ENCODE measurements at regions not wholly inside any gene's neighbourhood (a gene's known extent, or its start where the extent isn't known, plus 50 kb on each side); places are given as distances from the start of the nearest gene placed in this dataset.

GRCh38 chr15:70344666-70345065, 246.9 kb upstream of the TLE3 start:
- no peaks in the 10 kb centered on the region for H3K27me3 Mint-ChIP-seq (ENCODE audit: low read depth)
- H3K36me3 Mint-ChIP-seq, result no peaks in the 10 kb centered on the region
- DNase-seq (ENCODE audit: low spot score in 2 of 2, unreplicated experiment in 2 of 2), result peak in 1 of 2 experiments; percentile 34

DNA sequence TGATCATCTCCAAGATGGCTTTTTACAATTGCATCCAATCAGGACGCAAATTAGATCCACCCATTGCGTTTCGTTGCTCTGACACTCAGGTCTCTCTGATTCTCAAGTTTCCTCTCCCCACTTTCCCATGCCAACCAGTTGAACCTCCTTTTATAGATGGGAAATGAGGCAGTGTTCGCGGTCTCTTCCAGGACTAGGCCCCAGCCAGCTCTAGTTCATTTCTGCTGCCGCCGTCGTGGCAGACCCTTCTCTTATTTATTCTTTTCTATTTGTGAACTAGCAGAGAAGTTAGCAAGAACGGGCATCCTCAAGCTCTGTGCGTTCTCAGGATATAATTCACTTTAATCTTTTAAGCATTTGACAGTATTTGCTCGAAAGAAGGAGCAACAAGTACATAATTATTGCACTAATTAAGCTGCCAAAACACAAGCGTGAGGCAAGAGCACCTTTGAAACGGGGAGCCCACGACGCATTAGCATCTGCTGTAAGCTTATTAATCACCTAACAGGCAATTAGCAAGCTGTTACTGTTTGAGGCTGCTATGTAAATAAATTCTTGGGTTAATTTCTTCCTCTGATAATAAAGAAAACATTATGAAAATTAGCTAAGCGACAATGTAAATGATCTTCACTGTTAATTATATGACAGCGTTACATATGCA, 246.4 kb upstream of the TLE3 start:
- Mint-ChIP-seq H3K36me3 (no peaks in the 10 kb centered on the region), H3K4me3 (no peak overlapping the region), H3K27me3 (ENCODE audit: low read depth) (no peaks in the 10 kb centered on the region), H3K27ac (peak overlapping the region; percentile 4), H3K9me3 (no peaks in the 10 kb centered on the region), H3K4me1 (peaks cover 58% of the 10 kb centered on the region)
- TF ChIP-seq, protein P1, sequence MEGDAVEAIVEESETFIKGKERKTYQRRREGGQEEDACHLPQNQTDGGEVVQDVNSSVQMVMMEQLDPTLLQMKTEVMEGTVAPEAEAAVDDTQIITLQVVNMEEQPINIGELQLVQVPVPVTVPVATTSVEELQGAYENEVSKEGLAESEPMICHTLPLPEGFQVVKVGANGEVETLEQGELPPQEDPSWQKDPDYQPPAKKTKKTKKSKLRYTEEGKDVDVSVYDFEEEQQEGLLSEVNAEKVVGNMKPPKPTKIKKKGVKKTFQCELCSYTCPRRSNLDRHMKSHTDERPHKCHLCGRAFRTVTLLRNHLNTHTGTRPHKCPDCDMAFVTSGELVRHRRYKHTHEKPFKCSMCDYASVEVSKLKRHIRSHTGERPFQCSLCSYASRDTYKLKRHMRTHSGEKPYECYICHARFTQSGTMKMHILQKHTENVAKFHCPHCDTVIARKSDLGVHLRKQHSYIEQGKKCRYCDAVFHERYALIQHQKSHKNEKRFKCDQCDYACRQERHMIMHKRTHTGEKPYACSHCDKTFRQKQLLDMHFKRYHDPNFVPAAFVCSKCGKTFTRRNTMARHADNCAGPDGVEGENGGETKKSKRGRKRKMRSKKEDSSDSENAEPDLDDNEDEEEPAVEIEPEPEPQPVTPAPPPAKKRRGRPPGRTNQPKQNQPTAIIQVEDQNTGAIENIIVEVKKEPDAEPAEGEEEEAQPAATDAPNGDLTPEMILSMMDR (IDR thresholded peaks at IDR 0.05; ENCODE audit: unreplicated experiment), result no peak
- DNase-seq (ENCODE audit: low spot score in 2 of 2, unreplicated experiment in 2 of 2), result no peak

More at GRCh38 chr15:70344666-70345065, 246.9 kb upstream of the TLE3 start:
- TF ChIP-seq, protein P1 (IDR thresholded peaks at IDR 0.05; ENCODE audit: unreplicated experiment), result no peak
- Mint-ChIP-seq H3K9me3 (no peaks in the 10 kb centered on the region), H3K27ac (no peak overlapping the region), H3K4me1 (peaks cover 58% of the 10 kb centered on the region), H3K4me3 (no peak overlapping the region)

- H3K4me1 Mint-ChIP-seq, result peaks cover 57% of the 10 kb centered on the region
- peak overlapping the region; percentile 83 for H3K27ac Mint-ChIP-seq
- TF ChIP-seq, protein P1 (IDR thresholded peaks at IDR 0.05; ENCODE audit: unreplicated experiment), result no peak
- DNase-seq (ENCODE audit: low spot score in 2 of 2, unreplicated experiment in 2 of 2), result peak in 1 of 2 experiments; percentile 31
- H3K4me3 Mint-ChIP-seq, result no peak overlapping the region
- no peaks in the 10 kb centered on the region for H3K9me3 Mint-ChIP-seq
- H3K27me3 Mint-ChIP-seq (ENCODE audit: low read depth), result no peaks in the 10 kb centered on the region
- no peaks in the 10 kb centered on the region for H3K36me3 Mint-ChIP-seq
Measured at GRCh38 chr15:70342554-70343548, 245.1 kb upstream of the TLE3 start.

DNA sequence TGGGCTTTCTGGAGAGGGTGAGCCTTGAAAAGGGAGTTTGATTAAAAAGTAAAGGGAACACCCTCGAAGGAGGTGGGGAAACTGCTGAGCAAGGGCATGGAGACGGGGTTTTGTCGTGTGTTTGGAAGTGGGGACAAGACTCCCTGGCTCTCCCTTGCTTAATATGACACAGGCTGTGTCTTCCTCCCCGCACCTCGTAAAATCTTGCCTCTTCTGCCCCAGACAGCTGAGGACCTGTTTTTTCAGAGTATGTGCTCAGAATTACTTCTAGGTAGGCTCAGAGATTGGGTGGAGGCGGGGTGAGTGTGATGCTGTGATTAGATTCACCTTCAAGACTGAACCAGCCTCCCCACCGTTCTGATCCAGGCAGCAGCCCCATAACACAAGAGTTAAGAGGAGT, 244.4 kb upstream of the TLE3 start:
- TF ChIP-seq, protein P1 (IDR thresholded peaks at IDR 0.05; ENCODE audit: unreplicated experiment), result no peak
- peak overlapping the region; percentile 83 for H3K27ac Mint-ChIP-seq
- H3K36me3 Mint-ChIP-seq, result no peaks in the 10 kb centered on the region
- no peak overlapping the region for H3K4me3 Mint-ChIP-seq
- peak in 1 of 2 experiments; percentile 31 for DNase-seq (ENCODE audit: low spot score in 2 of 2, unreplicated experiment in 2 of 2)
- peaks cover 60% of the 10 kb centered on the region for H3K4me1 Mint-ChIP-seq
- no peaks in the 10 kb centered on the region for H3K9me3 Mint-ChIP-seq
- no peaks in the 10 kb centered on the region for H3K27me3 Mint-ChIP-seq (ENCODE audit: low read depth)

- H3K36me3 Mint-ChIP-seq, result no peaks in the 10 kb centered on the region
- TF ChIP-seq, protein P1 (IDR thresholded peaks at IDR 0.05; ENCODE audit: unreplicated experiment), result no peak
- peak overlapping the region; percentile 59 for H3K27ac Mint-ChIP-seq
- no peak for DNase-seq (ENCODE audit: low spot score in 2 of 2, unreplicated experiment in 2 of 2)
- H3K9me3 Mint-ChIP-seq, result no peaks in the 10 kb centered on the region
- H3K4me3 Mint-ChIP-seq, result no peak overlapping the region
- H3K4me1 Mint-ChIP-seq, result peaks cover 66% of the 10 kb centered on the region
- H3K27me3 Mint-ChIP-seq (ENCODE audit: low read depth), result no peaks in the 10 kb centered on the region
Measured at GRCh38 chr15:70341566-70341965, 243.8 kb upstream of the TLE3 start.
